ENCODE measurements at regions not wholly inside any gene's neighbourhood (a gene's known extent, or its start where the extent isn't known, plus 50 kb on each side); places are given as distances from the start of the nearest gene placed in this dataset. TPM values are rescaled to one million over a fixed set of nuclear protein-coding genes. Genes with fewer than 3 reads are reported as not detected.

Small RNAs in the stretch of these regions (small RNA-seq; reads per million reads assigned to genes)
- not detected for gene MTND4LP16

All from skeletal muscle satellite cell (primary cell).